ENCODE measurements at regions not wholly inside any gene's neighbourhood (a gene's known extent, or its start where the extent isn't known, plus 50 kb on each side); places are given as distances from the start of the nearest gene placed in this dataset.

GRCh38 chr2:19785867-19786266 is 115.9 kb downstream of the TTC32 start:
- Histone ChIP-seq H3K27me3 (no peaks in the 10 kb centered on the region), H3K4me3 (no peak overlapping the region), H3K4me1 (ENCODE audit: insufficient read depth) (no peaks in the 10 kb centered on the region), H3K27ac (no peak overlapping the region), H3K36me3 (no peaks in the 10 kb centered on the region), H3K9me3 (no peaks in the 10 kb centered on the region)
- 90 to 95% (median 93%) methylated on average over 4 of the region's 4 CpGs for WGBS, 3 donors
- no peak for DNase-seq
- intact Hi-C loops (cut with DNase I) = no loop called here
- no peak for TF ChIP-seq POLR2A (IDR thresholded peaks at IDR 0.05)
- TF ChIP-seq CTCF (IDR thresholded peaks at IDR 0.05) = no peak
- TF ChIP-seq EP300 (IDR thresholded peaks at IDR 0.05) = no peak

- intact Hi-C loops (cut with DNase I) = no loop called here
- DNase-seq = no peak
- no peak overlapping the region for H3K27ac ChIP-seq
These were observed 116.3 kb downstream of the TTC32 start for GRCh38 chr2:19785447-19785846.

GRCh38 chr2:19784456-19784855 is 117.3 kb downstream of the TTC32 start:
- WGBS, 3 donors = 93 to 94% (median 94%) methylated on average over 5 of the region's 5 CpGs
- TF ChIP-seq CTCF (IDR thresholded peaks at IDR 0.05) (no peak), EP300 (IDR thresholded peaks at IDR 0.05) (no peak), POLR2A (IDR thresholded peaks at IDR 0.05) (no peak)
- Histone ChIP-seq H3K4me1 (ENCODE audit: insufficient read depth) (no peaks in the 10 kb centered on the region), H3K27me3 (no peaks in the 10 kb centered on the region), H3K36me3 (no peaks in the 10 kb centered on the region), H3K27ac (no peak overlapping the region), H3K9me3 (no peaks in the 10 kb centered on the region), H3K4me3 (no peak overlapping the region)
- intact Hi-C loops (cut with DNase I) = no loop called here
- no peak for DNase-seq

More at GRCh38 chr2:19785447-19785846, 116.3 kb downstream of the TTC32 start:
- Histone ChIP-seq H3K36me3 (no peaks in the 10 kb centered on the region), H3K4me3 (no peak overlapping the region), H3K4me1 (ENCODE audit: insufficient read depth) (no peaks in the 10 kb centered on the region), H3K9me3 (no peaks in the 10 kb centered on the region), H3K27me3 (no peaks in the 10 kb centered on the region)
- TF ChIP-seq POLR2A (IDR thresholded peaks at IDR 0.05) (no peak), EP300 (IDR thresholded peaks at IDR 0.05) (no peak), CTCF (IDR thresholded peaks at IDR 0.05) (no peak)
- WGBS, 3 donors = 89 to 94% (median 91%) methylated on average over 7 of the region's 7 CpGs

- no peak overlapping the region for H3K4me3 ChIP-seq
- no peaks in the 10 kb centered on the region for H3K4me1 ChIP-seq (ENCODE audit: insufficient read depth)
- 67 to 78% (median 69%) methylated on average over 2 of the region's 2 CpGs for WGBS, 3 donors
These were observed 117.8 kb downstream of the TTC32 start for GRCh38 chr2:19783935-19784334.

More at GRCh38 chr2:19783935-19784334, 117.8 kb downstream of the TTC32 start:
- H3K9me3 ChIP-seq = no peaks in the 10 kb centered on the region
- no peaks in the 10 kb centered on the region for H3K36me3 ChIP-seq
- H3K27ac ChIP-seq = no peak overlapping the region
- H3K27me3 ChIP-seq = no peaks in the 10 kb centered on the region
- no peak for DNase-seq
- TF ChIP-seq POLR2A (IDR thresholded peaks at IDR 0.05) = no peak
- no peak for TF ChIP-seq EP300 (IDR thresholded peaks at IDR 0.05)
- no peak for TF ChIP-seq CTCF (IDR thresholded peaks at IDR 0.05)
- intact Hi-C loops (cut with DNase I) = no loop called here
